ENCODE measurements at regions not wholly inside any gene's neighbourhood (a gene's known extent, or its start where the extent isn't known, plus 50 kb on each side); places are given as distances from the start of the nearest gene placed in this dataset.

DNA sequence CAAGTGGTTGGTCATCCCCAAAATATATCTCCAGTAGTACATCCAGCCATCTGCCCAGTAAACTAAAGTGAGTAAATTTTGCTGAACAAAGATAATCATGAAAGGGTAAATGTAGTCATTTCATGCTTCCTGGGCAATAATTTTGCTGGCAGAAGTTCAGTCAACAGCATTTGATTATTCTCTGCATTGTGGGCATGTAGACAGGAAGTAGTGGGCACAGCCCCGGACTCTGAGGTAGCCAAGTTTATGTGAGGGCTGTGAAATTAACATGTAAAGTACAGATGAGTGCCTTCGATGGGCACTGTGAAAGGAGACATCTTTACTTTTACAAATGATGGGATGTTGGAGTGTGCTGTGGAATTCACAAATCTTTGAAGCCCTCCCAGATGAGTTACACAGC lies 312.2 kb upstream of the MTNR1B start:
- Histone ChIP-seq H3K4me3 (no peak overlapping the region), H3K27me3 (no peaks in the 10 kb centered on the region), H3K27ac (no peak overlapping the region), H3K36me3 (no peaks in the 10 kb centered on the region), H3K9me3 (no peaks in the 10 kb centered on the region), H3K4me1 (ENCODE audit: insufficient read depth) (no peaks in the 10 kb centered on the region)
- no peak for DNase-seq
- 75 to 85% (median 79%) methylated on average over 2 of the region's 2 CpGs for WGBS, 3 donors
- intact Hi-C loops (cut with DNase I), result no loop called here
- TF ChIP-seq EP300 (IDR thresholded peaks at IDR 0.05), result no peak

- Histone ChIP-seq H3K36me3 (no peaks in the 10 kb centered on the region), H3K27me3 (no peaks in the 10 kb centered on the region), H3K9me3 (no peaks in the 10 kb centered on the region), H3K4me3 (no peak overlapping the region), H3K27ac (no peak overlapping the region), H3K4me1 (ENCODE audit: insufficient read depth) (no peaks in the 10 kb centered on the region)
- WGBS, 3 donors, result 93 to 95% (median 94%) methylated on average over 2 of the region's 2 CpGs
- intact Hi-C loops (cut with DNase I), result no loop called here
- TF ChIP-seq, protein P1, sequence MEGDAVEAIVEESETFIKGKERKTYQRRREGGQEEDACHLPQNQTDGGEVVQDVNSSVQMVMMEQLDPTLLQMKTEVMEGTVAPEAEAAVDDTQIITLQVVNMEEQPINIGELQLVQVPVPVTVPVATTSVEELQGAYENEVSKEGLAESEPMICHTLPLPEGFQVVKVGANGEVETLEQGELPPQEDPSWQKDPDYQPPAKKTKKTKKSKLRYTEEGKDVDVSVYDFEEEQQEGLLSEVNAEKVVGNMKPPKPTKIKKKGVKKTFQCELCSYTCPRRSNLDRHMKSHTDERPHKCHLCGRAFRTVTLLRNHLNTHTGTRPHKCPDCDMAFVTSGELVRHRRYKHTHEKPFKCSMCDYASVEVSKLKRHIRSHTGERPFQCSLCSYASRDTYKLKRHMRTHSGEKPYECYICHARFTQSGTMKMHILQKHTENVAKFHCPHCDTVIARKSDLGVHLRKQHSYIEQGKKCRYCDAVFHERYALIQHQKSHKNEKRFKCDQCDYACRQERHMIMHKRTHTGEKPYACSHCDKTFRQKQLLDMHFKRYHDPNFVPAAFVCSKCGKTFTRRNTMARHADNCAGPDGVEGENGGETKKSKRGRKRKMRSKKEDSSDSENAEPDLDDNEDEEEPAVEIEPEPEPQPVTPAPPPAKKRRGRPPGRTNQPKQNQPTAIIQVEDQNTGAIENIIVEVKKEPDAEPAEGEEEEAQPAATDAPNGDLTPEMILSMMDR (IDR thresholded peaks at IDR 0.05), result no peak
- TF ChIP-seq EP300 (IDR thresholded peaks at IDR 0.05), result no peak
- no peak for TF ChIP-seq POLR2A (IDR thresholded peaks at IDR 0.05)
- DNase-seq, result no peak
Observed at GRCh38 chr11:92658733-92659132, 310.7 kb upstream of the MTNR1B start.

DNA sequence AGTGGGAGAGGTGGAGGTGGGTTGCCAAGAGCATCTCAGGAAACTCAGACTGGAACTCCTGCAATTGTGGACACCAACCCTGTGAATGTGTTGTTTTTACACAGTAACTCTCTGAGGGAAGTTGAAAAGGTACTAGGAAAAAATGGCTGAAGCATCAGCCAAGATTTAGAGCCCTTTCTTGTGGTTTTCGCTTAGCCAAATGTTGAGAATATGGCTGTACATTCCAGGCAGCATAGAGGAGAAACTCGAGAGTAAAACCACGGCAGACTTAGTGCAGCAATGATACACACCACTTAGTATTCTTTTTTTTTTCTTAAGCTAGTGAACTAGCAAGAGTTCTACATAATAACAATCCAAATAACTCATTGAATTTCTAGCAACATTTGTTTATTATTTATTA lies 309.7 kb upstream of the MTNR1B start:
- Histone ChIP-seq H3K27ac (no peak overlapping the region), H3K4me3 (no peak overlapping the region), H3K27me3 (no peaks in the 10 kb centered on the region), H3K4me1 (ENCODE audit: insufficient read depth) (no peaks in the 10 kb centered on the region), H3K9me3 (no peaks in the 10 kb centered on the region), H3K36me3 (no peaks in the 10 kb centered on the region)
- WGBS, 3 donors, result 75 to 79% (median 76%) methylated on average over 3 of the region's 3 CpGs
- TF ChIP-seq EP300 (IDR thresholded peaks at IDR 0.05) (no peak), POLR2A (IDR thresholded peaks at IDR 0.05) (no peak)
- TF ChIP-seq, protein P1 (IDR thresholded peaks at IDR 0.05), result no peak
- intact Hi-C loops (cut with DNase I), result no loop called here
- DNase-seq, result no peak

- 80 to 87% (median 82%) methylated on average over 6 of the region's 6 CpGs for WGBS, 3 donors
- H3K27ac ChIP-seq, result no peak overlapping the region
- no peak for DNase-seq
- intact Hi-C loops (cut with DNase I), result no loop called here
- H3K9me3 ChIP-seq, result no peaks in the 10 kb centered on the region
- no peaks in the 10 kb centered on the region for H3K36me3 ChIP-seq
- H3K4me3 ChIP-seq, result no peak overlapping the region
- TF ChIP-seq POLR2A (IDR thresholded peaks at IDR 0.05), result no peak
- TF ChIP-seq, protein P1 (IDR thresholded peaks at IDR 0.05), result no peak
- TF ChIP-seq EP300 (IDR thresholded peaks at IDR 0.05), result no peak
- H3K27me3 ChIP-seq, result no peaks in the 10 kb centered on the region
- H3K4me1 ChIP-seq (ENCODE audit: insufficient read depth), result no peaks in the 10 kb centered on the region
Observed at GRCh38 chr11:92662601-92663360, 306.7 kb upstream of the MTNR1B start.

- no peak for DNase-seq
- no peak overlapping the region for H3K27ac ChIP-seq
- no peak overlapping the region for H3K4me3 ChIP-seq
- WGBS, 3 donors, result 80 to 89% (median 84%) methylated on average over 2 of the region's 2 CpGs
- TF ChIP-seq EP300 (IDR thresholded peaks at IDR 0.05) (no peak), POLR2A (IDR thresholded peaks at IDR 0.05) (no peak)
- TF ChIP-seq, protein P1 (IDR thresholded peaks at IDR 0.05), result no peak
- H3K9me3 ChIP-seq, result no peaks in the 10 kb centered on the region
- H3K27me3 ChIP-seq, result no peaks in the 10 kb centered on the region
- intact Hi-C loops (cut with DNase I), result no loop called here
- H3K36me3 ChIP-seq, result no peaks in the 10 kb centered on the region
- no peaks in the 10 kb centered on the region for H3K4me1 ChIP-seq (ENCODE audit: insufficient read depth)
Observed at GRCh38 chr11:92663539-92663938, 305.9 kb upstream of the MTNR1B start.
